Activated CD4-positive, CD25-positive, alpha-beta regulatory T cell (primary cell): ENCODE measurements at regions not wholly inside any gene's neighbourhood (a gene's known extent, or its start where the extent isn't known, plus 50 kb on each side); places are given as distances from the start of the nearest gene placed in this dataset.
A peak's percentile ranks its signal among the peaks of the same experiment; 100 is the strongest.

ENCODE experiments used
- DNase-seq, 4 experiments: peaks; one replicate each; lab custom pipeline; 2025; lab: John Stamatoyannopoulos, UW

GRCh38 chr3:188037965-188038581 lies 115.9 kb upstream of the LPP start:
- no peak for DNase-seq

GRCh38 chr3:188041193-188041592 lies 112.8 kb upstream of the LPP start:
- DNase-seq: no peak

GRCh38 chr3:188041895-188042294 lies 112.1 kb upstream of the LPP start:
- no peak for DNase-seq

GRCh38 chr3:188042466-188042865 lies 111.5 kb upstream of the LPP start:
- no peak for DNase-seq

- no peak for DNase-seq
Observed at GRCh38 chr3:188043891-188044290, 110.1 kb upstream of the LPP start.

- no peak for DNase-seq
Observed at GRCh38 chr3:188046561-188047211, 107.3 kb upstream of the LPP start.

GRCh38 chr3:188047536-188047935 lies 106.4 kb upstream of the LPP start:
- no peak for DNase-seq

GRCh38 chr3:188049606-188050530 lies 104.1 kb upstream of the LPP start:
- DNase-seq: no peak

GRCh38 chr3:188051801-188052168 lies 102.2 kb upstream of the LPP start:
- DNase-seq: no peak

- no peak for DNase-seq
Observed at GRCh38 chr3:188052169-188053035, 101.6 kb upstream of the LPP start.

- no peak for DNase-seq
Observed at GRCh38 chr3:188053036-188053340, 101.0 kb upstream of the LPP start.

- DNase-seq: no peak
Observed at GRCh38 chr3:188053710-188054380, 100.1 kb upstream of the LPP start.

- DNase-seq: no peak
Observed at GRCh38 chr3:188054541-188054940, 99.4 kb upstream of the LPP start.

- no peak for DNase-seq
Observed at GRCh38 chr3:188055388-188055787, 98.6 kb upstream of the LPP start.

- no peak for DNase-seq
Observed at GRCh38 chr3:188057124-188057523, 96.8 kb upstream of the LPP start.

- no peak for DNase-seq
Observed at GRCh38 chr3:188058569-188059184, 95.3 kb upstream of the LPP start.

GRCh38 chr3:188059351-188059750 lies 94.6 kb upstream of the LPP start:
- no peak for DNase-seq

- no peak for DNase-seq
Observed at GRCh38 chr3:188060264-188060835, 93.6 kb upstream of the LPP start.

GRCh38 chr3:188060840-188061544 lies 93.0 kb upstream of the LPP start:
- DNase-seq: peak in 2 of 4 experiments; percentile 3 to 15

- no peak for DNase-seq
Observed at GRCh38 chr3:188062216-188062615, 91.7 kb upstream of the LPP start.
